ENCODE measurements at regions not wholly inside any gene's neighbourhood (a gene's known extent, or its start where the extent isn't known, plus 50 kb on each side); places are given as distances from the start of the nearest gene placed in this dataset.

DNA sequence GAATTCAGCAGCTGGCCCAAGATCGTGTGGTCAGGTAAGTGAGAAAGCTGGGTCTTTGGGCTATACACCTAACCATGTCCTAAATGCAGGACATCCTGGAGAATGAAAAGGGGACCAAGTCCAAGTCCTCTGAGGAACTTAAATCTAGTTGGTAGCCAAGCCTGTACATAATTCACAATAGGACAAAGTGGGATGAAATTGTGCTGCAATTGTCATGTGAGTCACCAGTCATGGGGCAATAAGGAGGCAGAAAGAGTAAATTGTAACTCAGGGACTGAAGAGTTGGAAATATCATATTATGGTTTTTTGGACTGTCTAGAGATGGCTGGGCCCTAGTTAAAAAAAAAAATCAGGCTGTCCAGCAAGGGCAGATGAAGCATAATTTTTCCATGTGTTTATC lies 202.6 kb downstream of the CYLD start:
- FAIRE-seq (no peak), DNase-seq (no peak)
- Histone ChIP-seq H3K4me3 (ENCODE audit: low read depth in 1 of 3, low read length in 3 of 3) (no peak overlapping the region), H3K4me1 (ENCODE audit: control insufficient read depth in 3 of 3, insufficient read depth in 2 of 3, low read depth in 1 of 3, low read length in 2 of 3) (no peaks in the 10 kb centered on the region), H3K9me3 (ENCODE audit: control insufficient read depth in 2 of 2, insufficient read depth in 1 of 2, low read depth in 1 of 2, low read length in 1 of 2) (no peaks in the 10 kb centered on the region), H3K27me3 (ENCODE audit: control insufficient read depth in 3 of 3, insufficient read depth in 3 of 3, low read length in 3 of 3) (peaks cover 0 to under 1% (median 0%) of the 10 kb centered on the region in 3 donors), H3K36me3 (ENCODE audit: control insufficient read depth in 3 of 3, insufficient read depth in 2 of 3, low read depth in 1 of 3, low read length in 3 of 3) (no peaks in the 10 kb centered on the region), H3K27ac (ENCODE audit: low read depth in 1 of 3, low read length in 2 of 3) (no peak overlapping the region)
- 50 to 74% (median 62%) methylated on average over 1 of the region's 1 CpG for WGBS, 3 donors

DNA sequence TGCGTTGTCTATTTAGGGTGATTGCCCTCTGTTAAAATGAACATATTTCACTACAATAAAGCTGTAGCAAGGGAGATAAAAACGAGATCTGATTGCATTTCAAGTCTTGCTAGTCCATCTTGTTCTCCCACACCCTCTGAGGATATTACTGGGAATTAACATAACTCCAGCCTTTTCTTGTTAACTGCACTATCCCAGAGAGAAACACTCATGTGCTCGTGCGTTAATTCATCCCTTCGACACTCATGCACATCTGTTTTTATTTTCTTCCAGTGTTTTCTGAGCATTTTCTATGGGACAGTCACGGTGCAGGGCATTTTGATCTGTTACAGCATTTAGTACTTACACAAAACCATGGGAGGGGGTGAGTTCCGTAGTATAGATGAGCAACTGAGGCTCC lies 202.1 kb downstream of the CYLD start:
- DNase-seq (no peak), FAIRE-seq (no peak)
- WGBS, 3 donors, result 74 to 81% (median 76%) methylated on average over 7 of the region's 7 CpGs
- Histone ChIP-seq H3K9me3 (ENCODE audit: control insufficient read depth in 2 of 2, insufficient read depth in 1 of 2, low read depth in 1 of 2, low read length in 1 of 2) (no peaks in the 10 kb centered on the region), H3K27me3 (ENCODE audit: control insufficient read depth in 3 of 3, insufficient read depth in 3 of 3, low read length in 3 of 3) (peaks cover 0 to 2% (median 0%) of the 10 kb centered on the region in 3 donors), H3K27ac (ENCODE audit: low read depth in 1 of 3, low read length in 2 of 3) (no peak overlapping the region), H3K36me3 (ENCODE audit: control insufficient read depth in 3 of 3, insufficient read depth in 2 of 3, low read depth in 1 of 3, low read length in 3 of 3) (no peaks in the 10 kb centered on the region), H3K4me1 (ENCODE audit: control insufficient read depth in 3 of 3, insufficient read depth in 2 of 3, low read depth in 1 of 3, low read length in 2 of 3) (no peaks in the 10 kb centered on the region), H3K4me3 (ENCODE audit: low read depth in 1 of 3, low read length in 3 of 3) (no peak overlapping the region)

DNA sequence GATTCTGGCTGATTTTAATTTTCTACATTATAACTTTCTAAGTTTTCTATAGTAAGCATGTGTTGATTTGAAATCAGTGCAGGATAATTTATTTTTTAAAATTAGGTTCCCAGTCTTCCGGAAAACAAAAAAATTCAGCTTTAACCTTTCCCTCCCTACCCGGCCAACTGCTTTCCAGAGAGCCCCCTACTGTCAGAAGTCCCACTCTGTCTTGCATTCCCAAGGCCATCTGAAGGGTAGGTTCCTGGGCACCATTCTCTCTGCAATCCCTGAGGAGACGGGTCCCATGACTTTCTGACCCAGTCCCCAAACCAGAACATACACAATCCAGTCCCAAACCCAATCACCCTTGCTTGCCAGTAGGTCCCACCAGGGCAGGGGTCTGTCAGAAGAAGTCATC lies 200.3 kb downstream of the CYLD start:
- Histone ChIP-seq H3K27me3 (ENCODE audit: control insufficient read depth in 3 of 3, insufficient read depth in 3 of 3, low read length in 3 of 3) (peaks cover 0 to 2% (median 0%) of the 10 kb centered on the region in 3 donors), H3K4me3 (ENCODE audit: low read depth in 1 of 3, low read length in 3 of 3) (no peak overlapping the region), H3K4me1 (ENCODE audit: control insufficient read depth in 3 of 3, insufficient read depth in 2 of 3, low read depth in 1 of 3, low read length in 2 of 3) (no peaks in the 10 kb centered on the region), H3K36me3 (ENCODE audit: control insufficient read depth in 3 of 3, insufficient read depth in 2 of 3, low read depth in 1 of 3, low read length in 3 of 3) (no peaks in the 10 kb centered on the region), H3K9me3 (ENCODE audit: control insufficient read depth in 2 of 2, insufficient read depth in 1 of 2, low read depth in 1 of 2, low read length in 1 of 2) (no peaks in the 10 kb centered on the region), H3K27ac (ENCODE audit: low read depth in 1 of 3, low read length in 2 of 3) (no peak overlapping the region)
- WGBS, 3 donors, result 73 to 84% (median 83%) methylated on average over 3 of the region's 3 CpGs
- DNase-seq (no peak), FAIRE-seq (no peak)

DNA sequence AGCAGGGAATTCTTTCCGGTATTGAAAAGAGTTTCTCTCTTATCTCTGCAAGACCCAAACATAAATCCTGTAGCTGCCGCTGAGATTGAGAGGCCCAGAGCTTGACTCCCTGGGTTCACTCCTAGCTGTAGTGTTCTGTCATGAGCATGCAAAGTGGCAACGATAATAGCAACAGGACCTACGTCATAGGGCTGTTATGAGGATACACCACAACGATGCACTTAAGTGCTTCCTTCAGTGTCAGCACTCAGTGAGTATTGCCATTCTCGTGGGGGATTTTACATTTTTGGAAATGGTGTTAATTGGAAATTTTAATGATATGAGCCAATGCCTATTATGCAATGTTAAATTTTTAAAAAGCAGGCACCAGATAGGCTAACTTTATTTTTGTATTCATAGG lies 199.8 kb downstream of the CYLD start:
- no peak overlapping the region for H3K27ac ChIP-seq (ENCODE audit: low read depth in 1 of 3, low read length in 2 of 3)
- H3K27me3 ChIP-seq (ENCODE audit: control insufficient read depth in 3 of 3, insufficient read depth in 3 of 3, low read length in 3 of 3), result peaks cover 0 to 2% (median 0%) of the 10 kb centered on the region in 3 donors
- 72 to 83% (median 80%) methylated on average over 6 of the region's 6 CpGs for WGBS, 3 donors
- DNase-seq (no peak), FAIRE-seq (no peak)
- H3K9me3 ChIP-seq (ENCODE audit: control insufficient read depth in 2 of 2, insufficient read depth in 1 of 2, low read depth in 1 of 2, low read length in 1 of 2), result no peaks in the 10 kb centered on the region
- H3K36me3 ChIP-seq (ENCODE audit: control insufficient read depth in 3 of 3, insufficient read depth in 2 of 3, low read depth in 1 of 3, low read length in 3 of 3), result no peaks in the 10 kb centered on the region
- H3K4me1 ChIP-seq (ENCODE audit: control insufficient read depth in 3 of 3, insufficient read depth in 2 of 3, low read depth in 1 of 3, low read length in 2 of 3), result no peaks in the 10 kb centered on the region
- H3K4me3 ChIP-seq (ENCODE audit: low read depth in 1 of 3, low read length in 3 of 3), result no peak overlapping the region

DNA sequence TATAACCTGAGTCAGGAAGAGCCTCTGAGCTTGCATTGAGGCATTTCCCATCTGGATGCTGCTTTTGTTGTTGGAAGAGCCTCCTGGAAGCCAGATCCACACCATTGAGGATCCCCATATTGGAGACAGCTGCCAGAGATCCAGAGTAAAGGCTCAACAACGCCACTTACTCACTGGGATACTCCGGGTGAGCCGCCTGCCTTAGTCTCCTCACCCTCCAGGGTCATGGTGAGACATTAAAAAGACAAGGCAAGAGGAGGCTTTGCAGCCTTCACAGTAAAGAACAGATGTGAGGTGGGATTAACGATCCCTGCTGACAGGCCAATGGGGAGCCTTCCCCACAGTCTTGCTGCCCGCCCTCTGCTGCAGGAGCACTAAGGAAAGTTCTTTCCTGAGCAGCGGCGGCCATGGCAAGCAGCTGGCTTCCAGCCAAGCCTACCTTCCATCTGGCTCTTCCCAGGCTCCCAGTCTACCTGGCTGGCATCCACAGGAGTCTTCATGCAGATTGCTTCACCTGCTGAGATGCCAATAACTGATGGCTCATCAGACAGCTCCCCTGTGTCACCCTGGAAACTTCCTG lies 198.5 kb downstream of the CYLD start:
- no peaks in the 10 kb centered on the region for H3K36me3 ChIP-seq (ENCODE audit: control insufficient read depth in 3 of 3, insufficient read depth in 2 of 3, low read depth in 1 of 3, low read length in 3 of 3)
- H3K27me3 ChIP-seq (ENCODE audit: control insufficient read depth in 3 of 3, insufficient read depth in 3 of 3, low read length in 3 of 3), result peaks cover 0 to 2% (median 0%) of the 10 kb centered on the region in 3 donors
- DNase-seq (no peak), FAIRE-seq (no peak)
- H3K27ac ChIP-seq (ENCODE audit: low read depth in 1 of 3, low read length in 2 of 3), result no peak overlapping the region
- WGBS, 3 donors, result 59 to 63% (median 60%) methylated on average over 6 to 7 of the region's 7 CpGs
- H3K4me1 ChIP-seq (ENCODE audit: control insufficient read depth in 3 of 3, insufficient read depth in 2 of 3, low read depth in 1 of 3, low read length in 2 of 3), result no peaks in the 10 kb centered on the region
- no peak overlapping the region for H3K4me3 ChIP-seq (ENCODE audit: low read depth in 1 of 3, low read length in 3 of 3)
- no peaks in the 10 kb centered on the region for H3K9me3 ChIP-seq (ENCODE audit: control insufficient read depth in 2 of 2, insufficient read depth in 1 of 2, low read depth in 1 of 2, low read length in 1 of 2)

DNA sequence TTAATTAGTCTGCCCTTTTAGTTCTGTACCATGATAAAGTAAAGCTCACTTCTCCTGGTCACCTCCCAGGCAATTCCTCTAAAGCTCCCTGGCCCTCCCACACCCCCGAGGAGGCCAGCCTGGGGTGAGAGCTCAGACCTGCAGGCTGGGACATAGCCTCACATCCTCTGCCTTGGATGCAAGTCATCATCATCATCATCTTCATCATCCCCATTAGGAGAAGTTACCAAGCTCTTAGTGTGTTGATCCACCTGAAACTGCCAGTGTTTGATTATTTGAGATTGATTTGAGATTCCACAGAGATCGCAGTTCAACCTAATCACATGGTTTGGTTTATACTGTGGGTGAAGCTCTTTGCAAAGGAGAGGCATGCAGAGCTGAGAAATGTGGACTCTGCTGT lies 197.5 kb downstream of the CYLD start:
- Histone ChIP-seq H3K27ac (ENCODE audit: low read depth in 1 of 3, low read length in 2 of 3) (no peak overlapping the region), H3K9me3 (ENCODE audit: control insufficient read depth in 2 of 2, insufficient read depth in 1 of 2, low read depth in 1 of 2, low read length in 1 of 2) (no peaks in the 10 kb centered on the region), H3K36me3 (ENCODE audit: control insufficient read depth in 3 of 3, insufficient read depth in 2 of 3, low read depth in 1 of 3, low read length in 3 of 3) (no peaks in the 10 kb centered on the region), H3K4me1 (ENCODE audit: control insufficient read depth in 3 of 3, insufficient read depth in 2 of 3, low read depth in 1 of 3, low read length in 2 of 3) (no peaks in the 10 kb centered on the region), H3K4me3 (ENCODE audit: low read depth in 1 of 3, low read length in 3 of 3) (no peak overlapping the region), H3K27me3 (ENCODE audit: control insufficient read depth in 3 of 3, insufficient read depth in 3 of 3, low read length in 3 of 3) (peaks cover 0 to 2% (median 0%) of the 10 kb centered on the region in 3 donors)
- no peak for DNase-seq
- 52 to 66% (median 55%) methylated on average over 2 of the region's 2 CpGs for WGBS, 3 donors
- FAIRE-seq, result no peak

DNA sequence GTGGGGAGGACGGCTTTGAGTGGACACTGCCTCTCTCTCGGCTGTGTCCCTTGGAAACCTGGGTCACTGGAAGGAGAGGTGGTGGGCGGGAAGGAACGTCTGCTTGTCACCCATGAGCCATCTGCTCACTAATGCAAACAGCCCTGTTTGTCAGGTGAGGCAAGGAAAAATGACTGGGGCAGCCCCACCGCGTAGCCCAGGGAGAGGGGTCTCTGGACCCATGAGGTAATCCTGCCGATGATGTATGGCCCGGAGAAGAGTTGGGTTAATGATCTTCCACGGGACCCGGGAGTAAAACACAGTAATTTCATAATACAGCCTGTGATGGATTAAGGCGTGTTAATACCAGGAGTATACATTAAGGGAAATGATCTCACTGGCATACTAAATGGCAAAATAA lies 197.0 kb downstream of the CYLD start:
- DNase-seq, result no peak
- no peaks in the 10 kb centered on the region for H3K9me3 ChIP-seq (ENCODE audit: control insufficient read depth in 2 of 2, insufficient read depth in 1 of 2, low read depth in 1 of 2, low read length in 1 of 2)
- H3K27ac ChIP-seq (ENCODE audit: low read depth in 1 of 3, low read length in 2 of 3), result no peak overlapping the region
- H3K4me1 ChIP-seq (ENCODE audit: control insufficient read depth in 3 of 3, insufficient read depth in 2 of 3, low read depth in 1 of 3, low read length in 2 of 3), result no peaks in the 10 kb centered on the region
- peaks cover 0 to 2% (median 0%) of the 10 kb centered on the region in 3 donors for H3K27me3 ChIP-seq (ENCODE audit: control insufficient read depth in 3 of 3, insufficient read depth in 3 of 3, low read length in 3 of 3)
- no peak overlapping the region for H3K4me3 ChIP-seq (ENCODE audit: low read depth in 1 of 3, low read length in 3 of 3)
- 31 to 57% (median 46%) methylated on average over 11 of the region's 11 CpGs for WGBS, 3 donors
- no peaks in the 10 kb centered on the region for H3K36me3 ChIP-seq (ENCODE audit: control insufficient read depth in 3 of 3, insufficient read depth in 2 of 3, low read depth in 1 of 3, low read length in 3 of 3)
- no peak for FAIRE-seq

DNA sequence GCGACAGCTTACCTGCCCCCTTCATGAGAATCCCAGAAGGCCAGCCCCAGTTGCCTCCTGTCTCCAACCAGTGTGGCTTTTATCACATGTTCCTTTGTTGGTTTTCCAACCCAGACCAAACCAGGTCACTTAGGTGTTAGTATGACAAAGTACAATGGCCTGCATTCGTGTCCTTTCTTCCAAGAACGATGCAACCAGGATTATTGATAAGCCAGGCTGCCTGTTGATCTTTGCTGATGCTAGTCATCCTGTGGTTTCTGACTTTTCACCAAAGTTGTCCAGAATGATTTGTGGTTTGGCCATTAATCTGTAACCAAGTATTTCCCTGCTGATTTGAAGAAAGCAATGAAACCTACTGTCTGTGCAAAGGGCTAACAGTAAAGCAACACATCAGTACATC lies 191.4 kb downstream of the CYLD start:
- Histone ChIP-seq H3K27ac (ENCODE audit: low read depth in 1 of 3, low read length in 2 of 3) (no peak overlapping the region), H3K4me3 (ENCODE audit: low read depth in 1 of 3, low read length in 3 of 3) (no peak overlapping the region), H3K27me3 (ENCODE audit: control insufficient read depth in 3 of 3, insufficient read depth in 3 of 3, low read length in 3 of 3) (peaks cover 0 to 3% (median 0%) of the 10 kb centered on the region in 3 donors), H3K9me3 (ENCODE audit: control insufficient read depth in 2 of 2, insufficient read depth in 1 of 2, low read depth in 1 of 2, low read length in 1 of 2) (no peaks in the 10 kb centered on the region), H3K4me1 (ENCODE audit: control insufficient read depth in 3 of 3, insufficient read depth in 2 of 3, low read depth in 1 of 3, low read length in 2 of 3) (no peaks in the 10 kb centered on the region), H3K36me3 (ENCODE audit: control insufficient read depth in 3 of 3, insufficient read depth in 2 of 3, low read depth in 1 of 3, low read length in 3 of 3) (no peaks in the 10 kb centered on the region)
- 50 to 63% (median 55%) methylated on average over 3 of the region's 3 CpGs for WGBS, 3 donors
- DNase-seq (no peak), FAIRE-seq (no peak)

DNA sequence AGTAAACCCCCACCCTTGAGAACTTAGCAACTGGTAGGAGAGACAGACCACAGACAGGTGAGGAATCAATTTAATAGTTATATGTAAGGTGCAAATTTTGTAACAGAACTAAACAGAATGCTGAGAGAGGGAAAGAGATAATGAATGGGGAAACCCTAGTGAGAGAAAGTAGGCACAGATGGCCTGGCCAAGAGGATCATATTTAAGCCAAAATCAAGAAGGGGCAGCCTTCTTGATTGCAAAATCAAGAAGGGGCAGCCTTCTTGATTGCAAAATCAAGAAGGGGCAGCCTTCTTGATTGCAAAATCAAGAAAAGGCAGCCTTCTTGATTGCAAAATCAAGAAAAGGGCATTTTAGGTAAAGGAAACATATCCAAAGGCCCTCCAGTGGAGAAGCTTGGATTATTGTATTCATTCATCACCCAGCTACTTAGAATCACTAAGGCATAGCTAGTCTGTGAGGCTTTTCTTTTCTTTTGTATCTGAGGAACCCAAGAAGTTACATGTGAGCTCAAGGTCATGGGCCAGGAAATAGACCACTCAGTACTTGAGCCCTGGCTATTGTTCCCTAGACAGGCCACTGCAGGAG lies 190.6 kb downstream of the CYLD start:
- Histone ChIP-seq H3K4me1 (ENCODE audit: control insufficient read depth in 3 of 3, insufficient read depth in 2 of 3, low read depth in 1 of 3, low read length in 2 of 3) (no peaks in the 10 kb centered on the region), H3K4me3 (ENCODE audit: low read depth in 1 of 3, low read length in 3 of 3) (no peak overlapping the region), H3K27ac (ENCODE audit: low read depth in 1 of 3, low read length in 2 of 3) (no peak overlapping the region), H3K9me3 (ENCODE audit: control insufficient read depth in 2 of 2, insufficient read depth in 1 of 2, low read depth in 1 of 2, low read length in 1 of 2) (no peaks in the 10 kb centered on the region), H3K27me3 (ENCODE audit: control insufficient read depth in 3 of 3, insufficient read depth in 3 of 3, low read length in 3 of 3) (peaks cover 0 to 3% (median 0%) of the 10 kb centered on the region in 3 donors), H3K36me3 (ENCODE audit: control insufficient read depth in 3 of 3, insufficient read depth in 2 of 3, low read depth in 1 of 3, low read length in 3 of 3) (no peaks in the 10 kb centered on the region)
- DNase-seq (no peak), FAIRE-seq (no peak)

Data from small intestine (tissue), 7 donors.